Fibroblast of lung (primary cell): ENCODE measurements at regions not wholly inside any gene's neighbourhood (a gene's known extent, or its start where the extent isn't known, plus 50 kb on each side); places are given as distances from the start of the nearest gene placed in this dataset.
"Not testable (repeated sequence)": the region's sequence is repeated elsewhere in the genome, so short reads cannot be mapped to it uniquely, and the experiment has no call there.

Experiments used
- DNase-seq, 2 donors: peaks; one replicate each; pipeline versions ENCODE4 v3.0.0 to v3.0.0-alpha.2; 2010; ENCODE audit warnings: low read depth in 2 of 2
- H2AFZ ChIP-seq: 2 replicates; pipeline ENCODE4 v1.5.1; 2012; ENCODE audit warnings: low read length, control low read depth, inconsistent platforms
- H3K27ac ChIP-seq: 2 replicates; pipeline ENCODE4 v1.5.1; 2011; ENCODE audit warnings: low read length, control low read depth; ENCODE audit not compliant: insufficient read depth
- H3K27me3 ChIP-seq: 2 replicates; pipeline ENCODE4 v1.5.1; 2011; ENCODE audit warnings: mild to moderate bottlenecking, low read length; ENCODE audit not compliant: control insufficient read depth, insufficient read depth
- H3K36me3 ChIP-seq: 2 replicates; pipeline ENCODE4 v1.5.1; 2011; ENCODE audit warnings: low read length; ENCODE audit not compliant: control insufficient read depth, insufficient read depth
- H3K4me1 ChIP-seq: 2 replicates; pipeline ENCODE4 v1.5.1; 2011; ENCODE audit warnings: low read length; ENCODE audit not compliant: control insufficient read depth, insufficient read depth; ENCODE audit errors: extremely low read depth
- H3K4me2 ChIP-seq: 2 replicates; pipeline ENCODE4 v1.5.1; 2011; ENCODE audit warnings: low read length, control low read depth; ENCODE audit not compliant: insufficient read depth; ENCODE audit errors: extremely low read depth
- H3K4me3 ChIP-seq, 4 experiments: fragments of 200-600 bp in 1 of 4; sonication (generic) in 1 of 4; replicated peaks in 1 of 4; 2 replicates each; pipeline ENCODE4 v1.5.1; 2011 to 2016; ENCODE audit warnings: low read length in 4 of 4, low read depth in 3 of 4, mild to moderate bottlenecking in 3 of 4, control low read depth in 2 of 4, inconsistent platforms in 1 of 4, mixed read lengths in 1 of 4; ENCODE audit not compliant: insufficient read depth in 1 of 4; ENCODE audit errors: control extremely low read depth in 1 of 4
- H3K79me2 ChIP-seq: 2 replicates; pipeline ENCODE4 v1.5.1; 2012; ENCODE audit warnings: mild to moderate bottlenecking, low read length, inconsistent platforms; ENCODE audit not compliant: control insufficient read depth, insufficient read depth
- H3K9ac ChIP-seq: 2 replicates; pipeline ENCODE4 v1.5.1; 2011; ENCODE audit warnings: mild to moderate bottlenecking, low read length, control low read depth; ENCODE audit not compliant: insufficient read depth
- H3K9me3 ChIP-seq: 2 replicates; pipeline ENCODE4 v1.5.1; 2012; ENCODE audit warnings: low read depth, low read length; ENCODE audit not compliant: control insufficient read depth, insufficient read depth
- H4K20me1 ChIP-seq: 2 replicates; pipeline ENCODE4 v1.5.1; 2011; ENCODE audit warnings: low read length; ENCODE audit not compliant: control insufficient read depth, insufficient read depth; ENCODE audit errors: extremely low read depth
- CTCF ChIP-seq, 2 donors: IDR thresholded peaks in 1 of 2; conservative IDR thresholded peaks in 1 of 2; 1 replicate in 1 of 2; 2 replicates in 1 of 2; pipeline ENCODE4 v1.5.1; 2011 to 2012; ENCODE audit warnings: low read length in 2 of 2, control low read depth in 1 of 2, inconsistent platforms in 1 of 2, low read depth in 1 of 2, mild to moderate bottlenecking in 1 of 2
- EZH2 ChIP-seq: IDR thresholded peaks from 2 replicates; pipeline ENCODE4 v1.5.1; 2012; ENCODE audit warnings: low read length, control low read depth, mild to moderate bottlenecking; ENCODE audit errors: missing control alignments

GRCh38 chr4:138458751-138459150 lies 216.6 kb upstream of the SLC7A11 start:
- no peak overlapping the region for H2AFZ ChIP-seq
- no peaks in the 10 kb centered on the region for H3K79me2 ChIP-seq
- no peak overlapping the region for H3K4me3 ChIP-seq
- H3K9me3 ChIP-seq = no peaks in the 10 kb centered on the region
- DNase-seq = no peak
- H4K20me1 ChIP-seq = no peaks in the 10 kb centered on the region
- no peaks in the 10 kb centered on the region for H3K36me3 ChIP-seq
- no peak overlapping the region for H3K27ac ChIP-seq
- no peaks in the 10 kb centered on the region for H3K4me1 ChIP-seq
- TF ChIP-seq CTCF (conservative IDR thresholded peaks at IDR 0.05 in 1 of 2, IDR thresholded peaks at IDR 0.05 in 1 of 2; ENCODE audit: low read depth in 1 of 2, low read length in 2 of 2) (no peak), EZH2 (no peak)
- no peak overlapping the region for H3K4me2 ChIP-seq
- H3K27me3 ChIP-seq = no peaks in the 10 kb centered on the region
- H3K9ac ChIP-seq = no peak overlapping the region

DNA sequence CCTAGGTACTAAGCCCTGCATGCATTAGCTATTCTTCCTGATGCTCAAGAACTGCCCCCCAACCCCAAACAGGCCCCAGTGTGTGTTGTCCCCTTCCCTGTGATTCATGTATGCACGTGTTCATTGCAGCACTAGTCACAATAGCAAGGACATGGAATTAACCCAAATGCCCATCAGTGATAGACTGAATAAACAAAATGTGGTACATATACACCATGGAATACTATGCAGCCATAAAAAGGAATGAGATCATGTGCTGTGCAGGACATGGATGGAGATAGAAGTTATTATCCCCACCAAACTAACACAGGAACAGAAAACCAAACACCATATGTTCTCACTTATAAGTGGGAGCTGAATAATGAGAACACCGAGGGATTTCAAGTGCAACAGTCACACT lies 214.2 kb upstream of the SLC7A11 start:
- not testable (repeated sequence) for H3K4me2 ChIP-seq, H3K9ac ChIP-seq, H3K27me3 ChIP-seq, H3K79me2 ChIP-seq, H3K9me3 ChIP-seq, H4K20me1 ChIP-seq, H3K4me3 ChIP-seq, DNase-seq, H2AFZ ChIP-seq, H3K4me1 ChIP-seq, H3K36me3 ChIP-seq, H3K27ac ChIP-seq

DNA sequence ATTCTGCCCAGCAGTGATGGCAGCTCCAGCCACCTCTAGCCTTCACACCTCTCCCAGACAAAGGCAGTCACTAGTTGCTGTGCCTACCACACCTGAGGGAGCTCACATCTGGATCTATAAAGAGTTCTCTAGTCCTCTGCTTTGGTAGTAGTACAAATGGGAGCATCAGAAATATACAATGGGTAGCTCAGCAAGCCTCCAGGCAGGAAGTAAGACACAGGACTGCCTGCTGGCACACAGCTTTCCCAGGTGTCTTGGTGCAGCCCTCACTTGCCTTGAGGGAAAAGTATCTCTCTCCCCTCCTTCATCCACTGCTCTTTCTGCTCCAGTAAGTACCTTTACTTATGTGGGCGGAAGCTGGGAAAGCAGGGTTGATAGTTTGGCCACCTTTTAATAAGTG lies 212.9 kb upstream of the SLC7A11 start:
- H3K4me3 ChIP-seq = no peak overlapping the region
- H3K9ac ChIP-seq = no peak overlapping the region
- TF ChIP-seq EZH2 (no peak), CTCF (conservative IDR thresholded peaks at IDR 0.05 in 1 of 2, IDR thresholded peaks at IDR 0.05 in 1 of 2; ENCODE audit: low read depth in 1 of 2, low read length in 2 of 2) (no peak)
- no peaks in the 10 kb centered on the region for H3K36me3 ChIP-seq
- H4K20me1 ChIP-seq = no peaks in the 10 kb centered on the region
- no peak overlapping the region for H3K27ac ChIP-seq
- no peak overlapping the region for H3K4me2 ChIP-seq
- no peak for DNase-seq
- H3K4me1 ChIP-seq = no peaks in the 10 kb centered on the region
- no peaks in the 10 kb centered on the region for H3K9me3 ChIP-seq
- H2AFZ ChIP-seq = no peak overlapping the region
- H3K79me2 ChIP-seq = no peaks in the 10 kb centered on the region
- no peaks in the 10 kb centered on the region for H3K27me3 ChIP-seq

DNA sequence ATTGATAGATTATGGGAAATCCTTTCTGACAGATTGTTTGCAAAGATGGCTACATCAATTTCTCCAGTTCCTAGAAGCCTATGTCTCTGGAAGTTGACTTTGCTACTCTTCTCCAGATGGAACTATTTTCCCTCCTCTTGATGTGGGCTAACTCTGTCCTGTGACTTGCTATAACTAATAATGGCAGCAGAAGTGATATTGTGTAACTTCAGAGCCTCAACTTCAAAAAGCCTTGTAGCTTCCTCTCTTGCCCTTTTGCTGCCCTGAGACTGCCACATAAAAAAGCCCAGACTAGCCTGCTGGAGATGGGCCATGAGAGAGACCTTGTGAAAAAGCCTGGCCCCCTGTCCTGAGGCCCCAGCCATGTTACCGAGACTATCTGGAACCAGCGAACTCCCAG lies 210.7 kb upstream of the SLC7A11 start:
- TF ChIP-seq EZH2 (no peak), CTCF (conservative IDR thresholded peaks at IDR 0.05 in 1 of 2, IDR thresholded peaks at IDR 0.05 in 1 of 2; ENCODE audit: low read depth in 1 of 2, low read length in 2 of 2) (no peak)
- Histone ChIP-seq H3K36me3 (no peaks in the 10 kb centered on the region), H3K9me3 (no peaks in the 10 kb centered on the region), H3K4me3 (no peak overlapping the region), H3K27me3 (no peaks in the 10 kb centered on the region), H3K4me1 (no peaks in the 10 kb centered on the region), H3K27ac (no peak overlapping the region), H2AFZ (no peak overlapping the region), H3K4me2 (no peak overlapping the region), H3K9ac (no peak overlapping the region), H4K20me1 (no peaks in the 10 kb centered on the region), H3K79me2 (no peaks in the 10 kb centered on the region)
- DNase-seq = no peak
